PFSK-1 (cell line): ENCODE measurements at regions not wholly inside any gene's neighbourhood (a gene's known extent, or its start where the extent isn't known, plus 50 kb on each side); places are given as distances from the start of the nearest gene placed in this dataset.

Experiments used
- FOXP2 ChIP-seq: optimal IDR thresholded peaks from 2 replicates; pipeline ENCODE3; 2011; ENCODE audit warnings: borderline replicate concordance, control low read depth, inconsistent platforms; ENCODE audit not compliant: insufficient read depth; ENCODE audit errors: extremely low read length, extremely low read depth
- POLR2AphosphoS5 ChIP-seq: IDR thresholded peaks from 2 replicates; pipeline ENCODE4 v1.6.1; 2012; ENCODE audit warnings: low read depth, mild to moderate bottlenecking, control low read depth, low read length, moderate library complexity
- REST ChIP-seq, 2 experiments: IDR thresholded peaks; 2 replicates each; pipeline versions ENCODE4 v1.6.1 to v1.8.0; 2011 to 2012; ENCODE audit warnings: low read depth in 2 of 2, low read length in 2 of 2, control low read depth in 1 of 2, inconsistent platforms in 1 of 2, mild to moderate bottlenecking in 1 of 2, moderate library complexity in 1 of 2; ENCODE audit not compliant: insufficient read depth in 1 of 2
- SIN3A ChIP-seq: IDR thresholded peaks from 2 replicates; pipeline ENCODE4 v1.6.1; 2012; ENCODE audit warnings: mild to moderate bottlenecking, low read length, moderate library complexity, borderline replicate concordance; ENCODE audit not compliant: insufficient read depth
- TAF1 ChIP-seq: IDR thresholded peaks from 2 replicates; pipeline ENCODE4 v1.6.1; 2012; ENCODE audit warnings: low read length, control low read depth, borderline replicate concordance; ENCODE audit not compliant: insufficient read depth

GRCh38 chr7:52302765-52303520, 732.5 kb upstream of the POM121L12 start:
- no peak for TF ChIP-seq POLR2AphosphoS5

- TF ChIP-seq POLR2AphosphoS5 = no peak
- no peak for TF ChIP-seq SIN3A
- no peak for TF ChIP-seq FOXP2
- no peak for TF ChIP-seq TAF1
- no peak for TF ChIP-seq REST (IDR thresholded peaks at IDR 0.05; ENCODE audit: insufficient read depth in 1 of 2, low read depth in 2 of 2, low read length in 2 of 2)
These were observed 738.3 kb upstream of the POM121L12 start for GRCh38 chr7:52297128-52297527.

GRCh38 chr7:52294942-52295341, 740.5 kb upstream of the POM121L12 start:
- TF ChIP-seq TAF1 = no peak
- TF ChIP-seq POLR2AphosphoS5 = no peak
- TF ChIP-seq FOXP2 = no peak
- TF ChIP-seq SIN3A = no peak
- TF ChIP-seq REST (IDR thresholded peaks at IDR 0.05; ENCODE audit: insufficient read depth in 1 of 2, low read depth in 2 of 2, low read length in 2 of 2) = no peak

GRCh38 chr7:52289247-52289646, 746.2 kb upstream of the POM121L12 start:
- TF ChIP-seq REST (IDR thresholded peaks at IDR 0.05; ENCODE audit: insufficient read depth in 1 of 2, low read depth in 2 of 2, low read length in 2 of 2) (no peak), FOXP2 (no peak)

- TF ChIP-seq REST (IDR thresholded peaks at IDR 0.05; ENCODE audit: insufficient read depth in 1 of 2, low read depth in 2 of 2, low read length in 2 of 2) (no peak), TAF1 (no peak), SIN3A (no peak), POLR2AphosphoS5 (no peak), FOXP2 (no peak)
These were observed 747.7 kb upstream of the POM121L12 start for GRCh38 chr7:52287698-52288097.
